GM18498 (cell line): ENCODE measurements at regions not wholly inside any gene's neighbourhood (a gene's known extent, or its start where the extent isn't known, plus 50 kb on each side); places are given as distances from the start of the nearest gene placed in this dataset.
"Not testable (repeated sequence)": the region's sequence is repeated elsewhere in the genome, so short reads cannot be mapped to it uniquely, and the experiment has no call there.

Source experiments
- ATAC-seq: cut with Tn5 transposase; IDR thresholded peaks from one replicate; pipeline ENCODE4 v1.9.1; 2021; ENCODE audit warnings: mild to moderate bottlenecking, moderate library complexity; ENCODE audit not compliant: unreplicated experiment

DNA sequence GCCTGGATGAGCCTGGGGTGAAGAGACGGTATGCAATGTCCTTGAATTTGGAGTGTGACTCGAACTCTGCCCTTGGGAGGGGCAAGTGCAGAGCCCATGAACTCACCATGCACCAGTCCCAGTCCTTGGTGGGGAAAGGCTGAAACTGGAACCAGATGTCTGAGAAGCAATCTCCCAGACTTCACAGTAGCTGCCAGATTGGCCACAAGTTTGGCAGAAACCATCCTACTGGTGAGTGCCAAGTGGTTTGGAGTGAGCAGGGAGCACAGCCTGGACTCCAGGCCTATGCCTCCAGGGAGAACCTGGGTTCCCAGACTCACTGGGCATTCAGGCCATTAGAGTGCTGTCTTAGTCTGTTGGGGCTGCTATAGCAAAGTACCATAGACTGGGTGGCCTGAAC is 99.6 kb upstream of the LYZL1 start:
- no peak for ATAC-seq

DNA sequence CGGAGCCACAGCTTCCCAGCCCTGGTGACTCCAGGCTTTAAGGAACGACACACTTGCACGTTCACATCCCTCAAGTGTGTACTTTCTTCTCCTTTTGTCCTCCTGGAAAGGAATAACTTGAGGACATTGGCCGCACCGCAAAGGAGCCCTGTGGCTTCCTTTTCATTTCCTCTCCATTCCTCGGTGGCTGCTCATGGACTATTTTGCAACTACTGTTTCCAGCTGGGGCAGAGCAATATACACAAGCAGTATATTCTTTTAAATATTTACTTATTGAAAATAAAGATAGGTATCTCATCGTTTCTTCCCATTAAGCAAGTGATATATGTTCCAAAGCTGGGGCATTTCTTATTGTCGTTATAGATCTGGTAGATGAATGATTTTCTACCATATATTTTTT is 97.2 kb upstream of the LYZL1 start:
- no peak for ATAC-seq

- no peak for ATAC-seq
Observed at GRCh38 chr10:29199339-29199738, 89.5 kb upstream of the LYZL1 start.

- no peak for ATAC-seq
Observed at GRCh38 chr10:29199941-29200679, 88.8 kb upstream of the LYZL1 start.

DNA sequence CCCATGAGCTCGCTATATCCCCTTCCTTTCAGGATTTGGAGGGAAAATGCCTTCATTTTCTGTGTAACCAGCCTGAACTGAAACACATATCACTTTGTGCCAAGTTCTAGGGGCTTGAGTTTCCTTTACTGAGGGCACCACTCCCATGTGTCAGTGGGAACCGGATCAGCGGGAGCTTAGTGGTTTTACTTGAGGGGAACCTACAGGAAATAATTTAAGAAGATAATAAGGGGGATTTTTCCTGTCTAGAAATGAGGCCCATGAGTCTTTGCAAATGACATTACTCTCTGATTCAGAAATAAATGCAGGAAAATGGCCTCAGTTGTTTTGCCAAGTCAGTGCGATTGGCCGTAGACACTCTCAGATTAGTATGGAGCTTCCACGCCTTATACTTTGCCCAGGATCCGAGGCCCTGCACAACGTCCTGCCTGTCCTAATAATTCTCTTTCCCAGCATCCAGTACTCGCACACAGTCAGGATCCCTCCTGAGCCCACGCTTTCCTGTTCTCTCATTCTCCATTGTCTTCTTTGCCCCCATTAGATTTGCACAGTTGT is 86.4 kb upstream of the LYZL1 start:
- ATAC-seq: no peak

GRCh38 chr10:29203432-29203831 is 85.4 kb upstream of the LYZL1 start:
- ATAC-seq: no peak

- no peak for ATAC-seq
Observed at GRCh38 chr10:29204070-29204800, 84.6 kb upstream of the LYZL1 start.

DNA sequence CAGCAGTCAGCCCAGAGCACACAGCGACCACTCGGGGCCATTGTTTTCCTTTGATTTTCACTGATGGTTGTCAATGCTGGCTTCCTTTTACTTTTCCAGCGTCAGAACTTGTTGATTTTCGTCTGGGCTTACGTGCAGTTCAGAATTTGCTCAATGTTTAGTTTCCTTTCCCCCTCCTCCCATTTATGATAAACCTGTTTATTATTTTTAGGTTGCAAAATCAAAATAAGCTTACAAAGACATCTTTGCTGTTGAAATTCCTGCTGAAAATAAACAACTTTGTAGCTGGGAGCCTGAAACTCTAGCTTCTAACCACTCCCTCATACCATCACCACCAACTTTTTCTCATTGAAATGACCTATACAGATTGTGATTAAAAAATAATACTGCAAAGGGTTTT is 83.1 kb upstream of the LYZL1 start:
- no peak for ATAC-seq

GRCh38 chr10:29208845-29209244 is 80.0 kb upstream of the LYZL1 start:
- ATAC-seq: no peak

- no peak for ATAC-seq
Observed at GRCh38 chr10:29209830-29210229, 79.0 kb upstream of the LYZL1 start.

GRCh38 chr10:29210266-29210868 is 78.5 kb upstream of the LYZL1 start:
- ATAC-seq: no peak

DNA sequence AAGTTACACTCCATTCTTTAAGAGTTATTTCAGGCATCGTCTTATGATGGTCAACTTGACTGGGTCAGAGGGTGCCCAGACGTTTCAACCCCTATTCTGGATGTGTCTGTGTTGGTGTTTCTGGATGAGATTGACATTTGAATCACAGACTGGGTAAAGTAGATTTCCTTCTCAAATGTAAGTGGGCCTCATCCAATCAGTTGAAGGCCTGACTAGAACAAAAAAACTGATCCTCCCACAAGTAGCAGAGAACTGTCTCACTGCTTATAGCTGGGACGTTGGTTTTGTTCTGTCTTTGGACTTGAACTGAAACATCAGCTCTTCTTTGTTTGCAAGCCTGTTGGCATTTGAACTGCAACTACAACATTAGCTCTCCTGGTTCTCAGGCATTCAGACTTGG is 76.3 kb upstream of the LYZL1 start:
- ATAC-seq: no peak

GRCh38 chr10:29214551-29214950 is 74.3 kb upstream of the LYZL1 start:
- no peak for ATAC-seq

- ATAC-seq: no peak
Observed at GRCh38 chr10:29217292-29217738, 71.6 kb upstream of the LYZL1 start.

- no peak for ATAC-seq
Observed at GRCh38 chr10:29223326-29223725, 65.5 kb upstream of the LYZL1 start.

DNA sequence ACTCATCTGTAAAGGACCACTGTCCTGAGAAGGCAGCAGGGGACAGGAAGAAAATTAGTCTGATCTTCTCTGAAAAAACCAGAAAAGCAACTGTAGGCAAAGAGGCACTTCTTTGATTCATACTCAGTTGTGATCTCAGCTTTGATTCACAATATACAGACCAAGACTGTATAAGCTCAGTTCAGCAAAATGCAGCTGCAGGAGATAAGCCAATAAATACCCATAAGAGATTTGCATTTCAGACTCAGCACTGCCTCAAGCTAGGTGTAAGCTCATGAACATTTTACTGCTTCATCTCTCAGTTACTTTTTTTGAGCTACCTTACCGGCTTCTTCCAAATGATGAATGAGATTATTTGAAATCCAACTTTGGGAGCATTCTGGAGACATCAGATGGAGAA is 64.2 kb upstream of the LYZL1 start:
- ATAC-seq: no peak

- no peak for ATAC-seq
Observed at GRCh38 chr10:29227201-29227600, 61.7 kb upstream of the LYZL1 start.

DNA sequence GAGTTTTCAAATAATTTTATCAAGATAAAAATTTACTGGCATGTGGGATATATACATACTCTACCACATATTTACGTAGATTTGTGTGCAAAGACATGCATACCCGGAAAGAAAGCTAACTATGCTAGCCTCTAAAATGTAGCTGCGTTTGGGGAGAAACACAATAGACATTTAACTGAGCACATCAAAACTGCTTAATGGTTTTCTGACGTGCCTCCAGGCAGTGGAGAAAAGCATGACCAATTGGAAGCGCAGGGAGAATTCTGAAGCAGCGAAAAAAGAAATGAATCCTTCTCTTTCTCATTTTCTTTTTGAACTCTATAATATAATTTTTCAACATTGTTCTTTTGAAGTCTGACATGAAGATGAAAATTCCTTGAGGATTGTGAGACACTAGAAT is 60.3 kb upstream of the LYZL1 start:
- ATAC-seq: no peak

DNA sequence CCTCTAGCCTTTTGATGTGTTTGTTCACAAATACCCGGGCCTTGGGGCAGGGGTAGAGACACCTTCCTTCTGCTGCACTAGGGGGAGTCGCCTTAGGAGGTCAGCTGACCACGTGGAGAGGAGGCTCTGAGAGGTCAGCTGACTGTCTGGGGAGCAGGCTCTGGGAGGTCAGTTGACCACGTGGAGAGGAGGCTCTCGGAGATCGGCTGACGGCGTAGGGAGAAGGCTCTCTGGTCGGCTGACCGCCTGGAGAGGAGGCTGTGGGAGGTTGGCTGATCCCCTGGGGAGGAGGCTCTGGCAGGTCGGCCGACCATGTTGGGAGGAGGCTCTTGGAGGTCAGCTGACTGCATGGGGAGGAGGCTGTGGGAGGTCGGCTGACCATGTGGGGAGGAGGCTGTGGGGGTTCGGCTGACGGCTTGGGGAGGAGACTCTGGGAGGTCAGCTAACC is 59.6 kb upstream of the LYZL1 start:
- no peak for ATAC-seq

GRCh38 chr10:29236910-29237309 is 52.0 kb upstream of the LYZL1 start:
- ATAC-seq: not testable (repeated sequence)

DNA sequence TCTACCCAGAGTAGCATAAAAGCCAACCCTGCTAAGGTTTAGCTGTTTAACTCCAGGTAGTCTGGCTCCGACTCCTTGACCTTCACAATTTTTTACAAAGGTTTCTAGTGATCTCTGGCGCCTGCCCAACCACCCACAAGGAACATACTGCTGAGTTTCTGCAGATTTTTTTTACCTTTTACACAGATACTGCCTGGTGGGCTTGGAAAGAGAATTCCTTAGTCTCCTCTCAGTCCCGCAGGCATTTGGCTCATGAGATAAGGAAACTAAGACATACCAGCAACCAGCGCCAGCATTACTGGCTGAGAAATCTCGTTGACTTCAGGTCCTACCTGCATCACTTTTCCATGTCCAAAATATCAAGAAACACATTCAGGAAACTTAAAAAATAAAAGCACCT is 51.1 kb upstream of the LYZL1 start:
- ATAC-seq: no peak
